ENCODE measurements at regions not wholly inside any gene's neighbourhood (a gene's known extent, or its start where the extent isn't known, plus 50 kb on each side); places are given as distances from the start of the nearest gene placed in this dataset.
"Not testable (repeated sequence)": the region's sequence is repeated elsewhere in the genome, so short reads cannot be mapped to it uniquely, and the experiment has no call there.

GRCh38 chr18:39209173-39209572 is 1643.6 kb upstream of the CELF4 start:
- no peak for DNase-seq (ENCODE audit: extremely low read depth in 1 of 11, low read depth in 9 of 11, low spot score in 4 of 11)

GRCh38 chr18:39208729-39209128 is 1643.1 kb upstream of the CELF4 start:
- DNase-seq (ENCODE audit: extremely low read depth in 1 of 11, low read depth in 9 of 11, low spot score in 4 of 11) = no peak

GRCh38 chr18:39208190-39208589 is 1642.6 kb upstream of the CELF4 start:
- DNase-seq (ENCODE audit: extremely low read depth in 1 of 11, low read depth in 9 of 11, low spot score in 4 of 11) = no peak

- DNase-seq (ENCODE audit: extremely low read depth in 1 of 11, low read depth in 9 of 11, low spot score in 4 of 11) = not testable (repeated sequence)
Measured at GRCh38 chr18:39206398-39207103, 1641.0 kb upstream of the CELF4 start.

- no peak for DNase-seq (ENCODE audit: extremely low read depth in 1 of 11, low read depth in 9 of 11, low spot score in 4 of 11)
Measured at GRCh38 chr18:39205565-39206195, 1640.1 kb upstream of the CELF4 start.

GRCh38 chr18:39200153-39200552 is 1634.6 kb upstream of the CELF4 start:
- no peak for DNase-seq (ENCODE audit: extremely low read depth in 1 of 11, low read depth in 9 of 11, low spot score in 4 of 11)

- DNase-seq (ENCODE audit: extremely low read depth in 1 of 11, low read depth in 9 of 11, low spot score in 4 of 11) = no peak
Measured at GRCh38 chr18:39199231-39199855, 1633.7 kb upstream of the CELF4 start.

- DNase-seq (ENCODE audit: extremely low read depth in 1 of 11, low read depth in 9 of 11, low spot score in 4 of 11) = no peak
Measured at GRCh38 chr18:39198376-39198775, 1632.8 kb upstream of the CELF4 start.

- DNase-seq (ENCODE audit: extremely low read depth in 1 of 11, low read depth in 9 of 11, low spot score in 4 of 11) = no peak
Measured at GRCh38 chr18:39191931-39192330, 1626.3 kb upstream of the CELF4 start.

GRCh38 chr18:39191058-39191457 is 1625.5 kb upstream of the CELF4 start:
- DNase-seq (ENCODE audit: extremely low read depth in 1 of 11, low read depth in 9 of 11, low spot score in 4 of 11) = no peak

GRCh38 chr18:39190508-39190907 is 1624.9 kb upstream of the CELF4 start:
- DNase-seq (ENCODE audit: extremely low read depth in 1 of 11, low read depth in 9 of 11, low spot score in 4 of 11) = no peak

- no peak for DNase-seq (ENCODE audit: extremely low read depth in 1 of 11, low read depth in 9 of 11, low spot score in 4 of 11)
Measured at GRCh38 chr18:39188278-39188677, 1622.7 kb upstream of the CELF4 start.

- DNase-seq (ENCODE audit: extremely low read depth in 1 of 11, low read depth in 9 of 11, low spot score in 4 of 11) = no peak
Measured at GRCh38 chr18:39186008-39186407, 1620.4 kb upstream of the CELF4 start.

GRCh38 chr18:39184176-39184575 is 1618.6 kb upstream of the CELF4 start:
- DNase-seq (ENCODE audit: extremely low read depth in 1 of 11, low read depth in 9 of 11, low spot score in 4 of 11) = no peak

- DNase-seq (ENCODE audit: extremely low read depth in 1 of 11, low read depth in 9 of 11, low spot score in 4 of 11) = no peak
Measured at GRCh38 chr18:39178166-39178565, 1612.6 kb upstream of the CELF4 start.

GRCh38 chr18:39172695-39173421 is 1607.3 kb upstream of the CELF4 start:
- DNase-seq (ENCODE audit: extremely low read depth in 1 of 11, low read depth in 9 of 11, low spot score in 4 of 11) = no peak

GRCh38 chr18:39168723-39169122 is 1603.1 kb upstream of the CELF4 start:
- DNase-seq (ENCODE audit: extremely low read depth in 1 of 11, low read depth in 9 of 11, low spot score in 4 of 11) = no peak

- DNase-seq (ENCODE audit: extremely low read depth in 1 of 11, low read depth in 9 of 11, low spot score in 4 of 11) = no peak
Measured at GRCh38 chr18:39167990-39168389, 1602.4 kb upstream of the CELF4 start.

GRCh38 chr18:39166776-39167175 is 1601.2 kb upstream of the CELF4 start:
- no peak for DNase-seq (ENCODE audit: extremely low read depth in 1 of 11, low read depth in 9 of 11, low spot score in 4 of 11)
